ENCODE measurements at regions not wholly inside any gene's neighbourhood (a gene's known extent, or its start where the extent isn't known, plus 50 kb on each side); places are given as distances from the start of the nearest gene placed in this dataset.

- TF ChIP-seq ZNF462 (CRISPR knock-in tag; IDR thresholded peaks at IDR 0.05) (no peak), REST (IDR thresholded peaks at IDR 0.05; ENCODE audit: unreplicated experiment) (no peak)
Measured at GRCh38 chr22:49406047-49406650, 421.5 kb downstream of the BRD1 start (continued).

GRCh38 chr22:49405590-49405989 is 422.1 kb downstream of the BRD1 start:
- Mint-ChIP-seq H3K9me3 (peaks cover 3% of the 10 kb centered on the region; the same call in 2 of the 3 replicates), H3K4me3 (no peak overlapping the region), H3K27ac (no peak overlapping the region), H3K4me1 (peaks cover 3% of the 10 kb centered on the region), H3K36me3 (ENCODE audit: low read depth) (no peaks in the 10 kb centered on the region; the same call in 2 of the 3 replicates), H3K27me3 (ENCODE audit: insufficient read depth, low read depth, poor library complexity) (peaks cover 6% of the 10 kb centered on the region)
- TF ChIP-seq CREB1 (CRISPR knock-in tag; IDR thresholded peaks at IDR 0.05; ENCODE audit: low read depth), result no peak
- TF ChIP-seq EZH2phosphoT487 (IDR thresholded peaks at IDR 0.05; ENCODE audit: unreplicated experiment), result no peak
- no peak for TF ChIP-seq ETS1 (IDR thresholded peaks at IDR 0.05)
- Histone ChIP-seq H3K79me2 (replicated peaks; ENCODE audit: insufficient read depth) (no peaks in the 10 kb centered on the region), H3K27ac (ENCODE audit: low read depth) (no peak overlapping the region), H3K4me1 (ENCODE audit: insufficient read depth) (no peaks in the 10 kb centered on the region), H3K4me2 (no peak overlapping the region), H3K9me2 (ENCODE audit: insufficient read depth) (no peaks in the 10 kb centered on the region), H3K4me3 (no peak overlapping the region), H3F3A (replicated peaks; ENCODE audit: low read depth) (no peaks in the 10 kb centered on the region), H4K20me1 (replicated peaks; ENCODE audit: insufficient read depth) (no peaks in the 10 kb centered on the region), H2AFZ (no peak overlapping the region), H3K36me3 (ENCODE audit: insufficient read depth) (no peaks in the 10 kb centered on the region; the same call in 1 of the 2 replicates), H3K27me3 (ENCODE audit: insufficient read depth) (no peaks in the 10 kb centered on the region)
- ATAC-seq (no peak), DNase-seq (ENCODE audit: low spot score) (no peak)

Data from GM23338 (cell line).